GM21786 (cell line): ENCODE measurements at regions not wholly inside any gene's neighbourhood (a gene's known extent, or its start where the extent isn't known, plus 50 kb on each side); places are given as distances from the start of the nearest gene placed in this dataset.

ENCODE experiments used
- ATAC-seq: cut with Tn5 transposase; IDR thresholded peaks from one replicate; pipeline ENCODE4 v1.9.1; 2021; ENCODE audit not compliant: unreplicated experiment

DNA sequence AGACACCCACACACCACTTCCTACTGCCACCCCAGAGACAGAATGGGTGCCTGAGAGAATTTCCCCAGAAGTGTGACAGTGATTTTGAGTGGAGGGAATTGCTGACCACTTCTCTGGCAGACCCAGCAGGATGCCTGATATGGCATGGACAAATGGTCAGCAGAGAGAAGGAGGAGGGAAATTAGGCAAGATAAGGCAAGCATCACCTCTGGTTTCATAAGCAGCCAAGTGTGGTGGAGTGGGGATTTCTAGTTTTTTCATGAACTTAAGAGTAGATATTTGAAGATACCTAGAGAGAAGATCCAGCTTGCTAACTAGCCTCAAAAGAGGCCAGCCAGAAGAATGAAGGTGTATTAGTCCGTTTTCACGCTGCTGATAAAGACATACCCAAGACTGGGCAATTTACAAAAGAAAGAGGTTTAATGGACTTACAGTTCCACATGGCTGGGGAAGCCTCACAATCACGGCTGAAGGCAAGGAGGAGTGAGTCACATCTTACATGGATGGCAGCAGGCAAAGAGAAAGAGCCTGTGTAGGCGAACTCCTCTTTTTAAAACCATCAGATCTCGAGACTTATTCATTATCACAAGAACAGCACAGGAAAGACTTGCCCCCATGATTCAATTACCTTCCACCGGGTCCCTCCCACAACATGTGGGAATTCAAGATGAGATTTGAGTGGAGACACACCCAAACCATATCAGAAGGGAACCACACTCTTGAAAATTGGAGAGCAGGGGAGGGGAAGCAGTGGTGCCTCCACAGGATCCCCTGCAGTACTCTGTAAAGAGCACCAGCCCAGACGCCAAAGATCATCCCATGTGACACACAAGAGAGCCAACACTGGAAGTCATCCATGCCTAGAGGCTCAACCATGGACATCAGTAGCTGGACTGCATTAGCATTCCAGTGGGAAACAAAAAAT, 64.2 kb downstream of the RBM43 start:
- no peak for ATAC-seq

DNA sequence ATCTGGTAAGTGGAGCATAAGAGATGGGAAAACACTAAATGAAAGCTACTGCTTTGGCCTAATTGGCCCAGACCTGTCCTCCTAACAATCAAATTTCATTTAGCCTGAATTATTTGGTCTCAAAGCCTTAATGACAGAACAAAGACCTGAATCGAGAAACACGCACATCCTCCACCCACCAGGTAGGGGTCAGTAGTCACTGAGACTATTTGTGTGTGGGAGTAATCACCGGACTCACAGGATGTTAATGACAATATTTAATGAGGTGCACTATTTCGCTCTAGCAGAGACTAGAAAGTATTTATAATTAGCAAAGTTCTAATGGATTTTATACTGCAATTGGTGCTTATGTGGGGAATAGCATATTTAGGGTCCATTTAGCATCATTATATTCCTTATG, 68.1 kb downstream of the RBM43 start:
- ATAC-seq: no peak

DNA sequence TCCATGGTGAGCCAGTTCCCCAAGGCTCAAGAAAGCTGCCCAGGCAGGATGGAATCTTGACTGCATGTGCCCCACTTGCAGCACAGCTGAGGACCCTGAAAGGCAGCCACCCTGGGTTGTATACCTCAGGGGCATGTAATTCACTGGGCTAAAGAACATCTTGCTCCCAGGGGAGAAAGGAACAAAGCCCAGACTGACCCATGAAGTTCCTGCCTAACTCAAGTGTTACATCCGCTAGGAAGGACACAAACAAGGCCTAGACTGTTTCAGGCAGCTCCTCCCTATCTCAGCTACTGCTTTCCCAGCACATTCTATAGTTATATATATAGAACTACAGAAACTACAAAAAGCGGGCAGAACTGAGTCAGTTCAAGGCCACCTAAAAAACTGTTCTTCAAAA, 69.0 kb downstream of the RBM43 start:
- ATAC-seq: no peak

DNA sequence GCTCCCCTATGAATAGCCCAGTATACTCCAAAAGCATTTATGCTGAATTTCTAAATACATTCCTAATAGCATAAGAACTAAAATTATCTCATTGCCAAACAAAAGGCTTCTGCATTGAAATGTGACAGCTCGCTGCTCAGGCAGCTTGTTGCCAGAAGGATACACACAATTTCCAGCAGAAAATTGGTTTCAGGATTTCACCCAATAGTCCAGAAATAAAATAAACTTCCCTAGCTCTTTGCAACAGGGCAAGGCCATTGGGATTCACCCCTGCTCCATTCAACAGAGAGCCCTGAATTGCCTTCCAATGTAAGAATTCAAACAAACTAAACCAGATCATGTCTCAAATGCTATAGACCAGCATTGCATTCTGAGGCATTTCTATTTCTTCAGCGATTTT, 70.7 kb downstream of the RBM43 start:
- ATAC-seq: no peak

DNA sequence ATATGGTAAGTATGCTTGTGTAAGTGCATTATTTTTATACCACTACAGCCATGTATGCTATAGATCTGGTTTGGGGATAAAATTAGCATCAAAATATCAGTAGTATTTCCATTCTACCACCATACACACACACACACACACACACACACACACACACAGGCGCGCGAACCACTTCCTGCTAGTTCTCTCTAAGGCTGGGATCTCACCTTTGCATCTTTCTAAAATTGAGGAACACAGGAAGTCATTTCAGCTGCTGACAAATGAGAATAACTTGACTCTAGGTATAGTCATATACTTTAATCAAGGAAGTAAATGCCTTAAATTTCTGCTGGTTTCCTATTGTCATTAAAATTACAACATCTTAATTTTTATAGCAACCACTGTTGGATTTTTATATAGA, 72.5 kb downstream of the RBM43 start:
- ATAC-seq: no peak

- no peak for ATAC-seq
Measured at GRCh38 chr2:151186011-151186410, 75.7 kb downstream of the RBM43 start.

DNA sequence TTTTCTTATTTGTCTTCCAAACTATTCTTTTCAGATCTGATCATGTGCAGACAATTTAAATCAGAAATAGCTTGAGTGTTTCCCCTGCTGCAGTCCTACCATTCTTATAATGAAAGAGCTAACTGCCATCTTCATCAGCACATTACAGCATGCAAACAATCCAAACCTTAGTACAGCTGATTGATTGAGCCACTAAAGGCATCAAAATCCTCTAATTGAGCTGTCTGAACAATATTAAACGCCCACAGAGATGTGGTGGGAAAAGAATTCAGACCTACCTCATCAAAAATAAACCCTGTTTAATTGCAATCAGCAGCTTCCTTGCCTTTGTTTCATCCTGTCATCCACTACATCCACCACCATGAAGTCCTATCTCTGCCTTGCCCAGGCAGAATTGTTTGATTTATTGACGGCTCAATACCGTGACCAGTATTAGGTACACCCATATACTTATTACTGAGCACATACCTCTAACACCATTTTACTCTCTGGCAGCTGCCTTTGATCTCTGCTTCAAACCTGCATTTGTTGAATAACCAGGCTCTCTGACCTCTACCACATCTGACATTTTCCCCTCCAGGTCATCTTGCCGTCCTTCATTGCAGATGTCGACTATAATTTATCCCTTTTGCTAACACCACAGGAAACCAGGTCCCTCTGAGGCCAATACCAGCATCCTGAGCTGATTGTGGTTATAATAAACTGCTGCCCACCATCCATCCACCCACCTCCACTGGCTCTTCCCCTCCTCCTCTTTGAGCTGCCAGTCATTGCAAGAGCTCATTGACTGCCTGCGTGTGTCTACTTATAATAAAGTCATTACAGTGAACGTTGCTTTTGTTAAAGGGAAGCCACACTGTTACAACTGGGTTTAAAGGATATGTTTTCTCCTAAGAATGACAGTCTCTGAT, 78.5 kb downstream of the RBM43 start:
- no peak for ATAC-seq

DNA sequence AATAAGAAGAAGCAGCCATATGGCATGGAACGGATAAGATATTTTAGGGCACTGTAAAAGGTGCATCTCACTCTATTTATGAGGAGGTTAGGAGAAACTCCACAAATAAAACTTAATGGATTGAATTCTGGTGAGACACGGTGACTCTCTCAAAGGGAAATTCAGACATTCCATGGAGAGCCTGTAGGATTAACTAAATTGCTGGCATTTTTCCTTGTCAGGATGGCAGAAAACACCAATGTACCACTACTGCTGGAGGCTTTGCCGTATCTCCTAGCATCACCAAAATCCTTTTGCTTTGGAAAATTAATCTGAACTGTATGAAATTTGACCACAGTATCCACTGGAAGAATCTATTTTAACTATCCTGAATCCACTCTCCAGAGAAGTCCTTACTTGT, 79.3 kb downstream of the RBM43 start:
- ATAC-seq: no peak

DNA sequence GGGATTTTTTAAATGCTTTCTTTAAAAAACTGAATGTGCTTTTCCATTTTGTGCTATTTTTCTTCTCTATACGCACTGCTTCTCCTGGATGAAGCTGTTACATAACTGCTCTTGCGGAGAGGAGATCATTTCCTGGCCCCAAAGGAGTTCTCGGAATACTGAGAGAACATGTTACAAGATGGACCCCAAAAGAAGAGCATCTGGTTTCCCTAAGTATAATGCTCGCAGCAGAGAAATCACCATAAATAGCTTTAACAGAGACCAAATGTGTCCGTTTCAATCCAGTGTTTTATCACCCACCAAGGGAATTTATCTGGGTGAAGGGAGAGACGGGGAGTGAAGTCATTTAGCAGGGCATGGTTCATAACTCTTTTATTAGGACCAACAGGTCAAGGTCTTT, 80.1 kb downstream of the RBM43 start:
- no peak for ATAC-seq

GRCh38 chr2:151180123-151180522, 81.5 kb downstream of the RBM43 start:
- ATAC-seq: no peak

- ATAC-seq: no peak
Measured at GRCh38 chr2:151178207-151178606, 83.5 kb downstream of the RBM43 start.

DNA sequence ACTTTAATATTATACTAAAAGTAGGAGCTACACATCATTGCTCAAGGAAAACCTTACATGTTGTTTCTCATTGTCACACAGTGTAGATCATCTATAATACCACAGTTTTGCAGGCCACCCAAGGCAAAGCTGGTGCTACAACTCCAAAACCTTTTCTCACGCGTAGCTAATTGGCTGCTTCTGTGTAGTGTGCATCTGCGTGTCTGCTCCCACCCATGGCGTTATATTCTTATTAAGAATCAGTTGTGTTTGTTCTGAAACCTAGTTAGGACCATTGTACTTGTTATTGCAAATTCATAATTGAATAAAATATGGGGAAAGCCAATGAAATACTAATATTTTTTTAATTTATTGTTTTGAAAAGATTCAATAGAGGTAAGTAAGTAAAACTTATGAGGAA, 83.9 kb downstream of the RBM43 start:
- no peak for ATAC-seq

DNA sequence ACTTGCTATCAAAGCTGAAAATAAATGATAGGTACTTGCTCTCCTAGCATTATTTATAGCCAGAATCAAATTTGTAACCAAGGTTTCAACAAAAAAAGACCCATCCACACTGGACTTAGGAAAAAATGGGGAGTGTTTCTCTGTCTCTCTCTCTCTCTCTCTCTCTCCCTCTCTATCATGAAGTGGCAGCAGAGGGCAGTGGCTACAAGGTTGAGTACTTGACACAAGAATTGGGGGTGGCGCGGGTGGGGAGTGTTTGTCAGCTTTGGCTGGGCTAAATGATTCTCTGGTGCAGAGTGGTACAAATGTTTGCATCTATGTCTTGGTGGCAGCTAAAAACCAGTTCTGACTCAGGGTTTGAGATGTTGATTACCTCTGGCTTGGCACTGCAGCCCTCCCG, 85.0 kb downstream of the RBM43 start:
- ATAC-seq: no peak

DNA sequence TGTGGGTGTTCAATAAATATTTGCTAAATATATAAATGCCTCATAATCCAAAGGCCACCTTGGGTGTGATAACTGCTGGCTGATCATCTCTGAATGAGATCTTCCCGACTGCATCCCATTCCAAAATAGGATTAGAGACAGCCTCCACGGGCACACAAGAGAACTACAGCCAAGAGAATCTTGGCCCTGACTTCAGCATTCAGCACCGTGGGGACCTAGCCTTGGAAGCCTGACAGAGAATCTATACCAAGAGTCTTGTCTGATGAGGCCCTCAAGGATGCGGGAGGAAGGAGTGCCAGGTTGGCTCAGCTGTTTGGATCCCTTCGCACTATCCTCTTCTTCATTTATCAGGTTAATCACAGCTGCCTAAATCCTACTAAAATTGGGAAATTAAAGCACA, 85.8 kb downstream of the RBM43 start:
- no peak for ATAC-seq

DNA sequence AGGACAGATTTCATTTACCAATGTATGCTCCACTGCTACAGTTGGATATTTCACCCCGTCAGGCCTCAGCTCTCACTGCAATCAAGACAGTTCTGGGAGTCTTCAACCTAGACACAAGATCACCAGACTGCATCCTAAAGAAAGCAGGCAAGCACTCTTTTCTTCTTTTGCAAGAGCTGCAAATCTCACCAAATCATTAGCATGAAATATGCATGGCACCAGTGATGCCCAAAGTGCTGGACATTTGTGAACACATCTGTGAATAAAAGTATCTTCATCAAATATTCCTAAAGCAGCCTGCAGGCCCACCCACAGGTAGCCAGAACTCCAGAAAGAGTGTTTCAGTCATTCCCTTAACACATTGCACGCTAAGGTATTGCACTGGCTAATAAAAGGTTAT, 87.5 kb downstream of the RBM43 start:
- no peak for ATAC-seq

- no peak for ATAC-seq
Measured at GRCh38 chr2:151171186-151171585, 90.5 kb downstream of the RBM43 start.

DNA sequence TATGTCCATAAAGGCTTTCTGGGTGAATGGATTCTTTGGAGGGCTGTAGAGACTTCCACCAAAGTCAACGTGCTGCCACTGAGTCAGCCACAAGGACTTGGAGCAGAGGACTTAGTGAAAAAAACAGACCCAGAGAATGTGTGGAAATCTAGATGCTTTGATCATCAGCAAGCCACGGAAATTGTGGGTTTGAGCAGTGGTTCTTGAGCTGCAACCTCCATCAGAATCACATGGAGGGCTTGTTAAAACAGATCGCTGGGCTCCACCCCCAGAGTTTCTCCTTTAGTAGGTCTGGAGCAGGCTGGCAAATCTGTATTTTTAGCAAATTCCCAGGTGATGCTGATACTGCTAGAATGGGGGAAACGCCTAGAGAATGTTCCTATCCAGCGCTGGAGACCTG, 95.3 kb downstream of the RBM43 start:
- ATAC-seq: no peak

GRCh38 chr2:151165105-151165684, 96.5 kb downstream of the RBM43 start:
- ATAC-seq: no peak

DNA sequence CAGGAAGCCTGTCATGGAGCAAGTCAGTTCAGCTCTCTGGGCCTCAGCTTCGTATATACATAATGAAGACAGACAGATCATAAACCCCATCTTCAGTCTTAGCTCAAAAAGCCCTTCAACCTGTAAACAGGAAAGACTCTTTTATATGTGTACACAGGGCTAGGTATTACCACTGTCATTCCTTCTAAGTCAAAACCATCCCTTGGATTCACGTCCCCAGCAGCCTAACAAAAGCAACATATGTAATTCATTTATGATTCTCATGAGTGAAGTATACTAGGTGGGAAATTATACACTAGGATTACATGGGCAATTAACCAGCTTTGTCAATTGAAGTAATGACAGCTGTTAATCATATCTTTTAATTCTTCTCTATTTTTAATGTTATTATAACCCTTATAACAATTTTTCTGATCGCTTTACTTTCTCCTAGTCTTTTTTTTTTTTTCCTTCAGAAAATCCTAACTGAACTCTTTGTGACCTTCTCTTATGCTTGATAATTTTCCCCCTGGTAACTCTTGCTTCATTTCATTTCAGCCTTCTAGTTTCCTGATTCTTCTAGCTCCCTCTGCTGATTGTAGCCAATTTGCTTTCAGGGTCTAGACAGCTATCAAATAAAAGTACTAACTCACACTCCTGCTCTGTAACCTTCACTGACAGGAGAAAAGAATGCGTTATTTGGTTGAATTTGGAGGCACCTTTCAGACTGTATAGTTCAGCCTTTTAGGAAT, 99.7 kb downstream of the RBM43 start:
- no peak for ATAC-seq

DNA sequence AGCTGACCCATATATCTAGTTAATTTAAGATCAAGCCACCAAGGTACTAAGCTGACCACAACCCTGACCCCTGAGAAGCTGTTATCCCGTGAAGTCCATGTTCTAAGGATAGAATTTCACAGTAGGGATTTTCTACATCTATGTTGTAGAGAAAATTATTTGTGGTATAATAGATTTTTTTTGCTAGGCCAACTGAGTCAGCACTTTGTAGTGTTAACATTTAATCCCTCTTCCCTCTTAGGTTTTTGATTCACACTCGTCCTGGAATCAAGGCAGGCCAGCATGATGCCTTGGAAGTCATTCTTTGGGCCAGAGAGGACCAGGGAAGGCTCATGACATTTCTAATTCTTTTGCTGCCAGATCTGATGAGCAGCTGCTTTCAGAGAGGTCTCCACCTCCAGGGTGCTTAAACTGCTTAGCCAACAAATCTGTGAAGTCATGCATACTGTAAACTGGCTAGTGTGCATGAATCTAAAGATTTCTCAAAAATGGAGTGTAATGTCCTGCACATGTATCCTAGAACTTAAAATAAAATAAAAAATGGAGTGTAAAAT, 102.5 kb downstream of the RBM43 start:
- ATAC-seq: no peak
